Stimulated activated CD4-positive, alpha-beta T cell treated with anti-CD3 and anti-CD28 coated beads, TNF-alpha, amount 100 ng/mL, for 1 hour (primary cell): ENCODE measurements at regions not wholly inside any gene's neighbourhood (a gene's known extent, or its start where the extent isn't known, plus 50 kb on each side); places are given as distances from the start of the nearest gene placed in this dataset.

Source experiments
- DNase-seq, 3 donors: peaks; one replicate each; pipeline ENCODE4 v3.0.0-alpha.2; 2020; ENCODE audit warnings: low read depth in 3 of 3, low spot score in 1 of 3

GRCh38 chr2:120583121-120583520 is 152.5 kb upstream of the GLI2 start:
- no peak for DNase-seq

GRCh38 chr2:120583851-120584570 is 151.7 kb upstream of the GLI2 start:
- no peak for DNase-seq

- DNase-seq, result no peak
These were observed 149.0 kb upstream of the GLI2 start for GRCh38 chr2:120586507-120587278.

- no peak for DNase-seq
These were observed 148.2 kb upstream of the GLI2 start for GRCh38 chr2:120587279-120587996.

- no peak for DNase-seq
These were observed 147.7 kb upstream of the GLI2 start for GRCh38 chr2:120587997-120588336.

GRCh38 chr2:120589771-120590608 is 145.7 kb upstream of the GLI2 start:
- no peak for DNase-seq

GRCh38 chr2:120590841-120591240 is 144.8 kb upstream of the GLI2 start:
- no peak for DNase-seq

GRCh38 chr2:120591572-120591971 is 144.1 kb upstream of the GLI2 start:
- DNase-seq, result no peak

GRCh38 chr2:120592084-120592483 is 143.6 kb upstream of the GLI2 start:
- no peak for DNase-seq

GRCh38 chr2:120593921-120594686 is 141.6 kb upstream of the GLI2 start:
- DNase-seq, result no peak

GRCh38 chr2:120594856-120595685 is 140.6 kb upstream of the GLI2 start:
- DNase-seq, result no peak

- no peak for DNase-seq
These were observed 139.9 kb upstream of the GLI2 start for GRCh38 chr2:120595739-120596138.

- DNase-seq, result no peak
These were observed 139.4 kb upstream of the GLI2 start for GRCh38 chr2:120596191-120596811.

- DNase-seq, result no peak
These were observed 138.6 kb upstream of the GLI2 start for GRCh38 chr2:120596990-120597594.

GRCh38 chr2:120597595-120598193 is 138.0 kb upstream of the GLI2 start:
- no peak for DNase-seq

GRCh38 chr2:120598416-120598815 is 137.3 kb upstream of the GLI2 start:
- no peak for DNase-seq

GRCh38 chr2:120599072-120599471 is 136.6 kb upstream of the GLI2 start:
- DNase-seq, result no peak

- no peak for DNase-seq
These were observed 136.0 kb upstream of the GLI2 start for GRCh38 chr2:120599656-120600055.
